GM23338 (cell line): ENCODE measurements at regions not wholly inside any gene's neighbourhood (a gene's known extent, or its start where the extent isn't known, plus 50 kb on each side); places are given as distances from the start of the nearest gene placed in this dataset.

Experiments
- ATAC-seq: fragments of 200-7000 bp; cut with Tn5 transposase; 3 replicates; pipeline ENCODE4 v1.9.1; 2020
- DNase-seq: peaks from one replicate; pipeline ENCODE4 v3.0.0-alpha.2; 2015; ENCODE audit warnings: low spot score
- H2AFZ ChIP-seq: fragments of 200-600 bp; sonication (generic); 2 replicates; pipeline ENCODE4 v1.8.0; 2016; ENCODE audit warnings: antibody characterized with exemption, mild to moderate bottlenecking, moderate library complexity
- H3F3A ChIP-seq: fragments of 200-600 bp; sonication (generic); replicated peaks from 2 replicates; pipeline ENCODE4 v1.8.0; 2017; ENCODE audit warnings: antibody characterized with exemption, mixed run types, low read depth
- H3K27ac ChIP-seq: fragments of 200-600 bp; sonication (generic); 2 replicates; pipeline ENCODE4 v1.6.1; 2016; ENCODE audit warnings: low read depth
- H3K27me3 ChIP-seq: fragments of 200-600 bp; sonication (generic); 2 replicates; pipeline ENCODE4 v1.8.0; 2016; ENCODE audit warnings: mild to moderate bottlenecking, mixed run types, moderate library complexity; ENCODE audit not compliant: insufficient read depth
- H3K36me3 ChIP-seq: fragments of 200-600 bp; sonication (generic); 2 replicates; pipeline ENCODE4 v1.8.0; 2016; ENCODE audit warnings: mild to moderate bottlenecking; ENCODE audit not compliant: insufficient read depth
- H3K4me1 ChIP-seq: fragments of 200-600 bp; sonication (generic); 2 replicates; pipeline ENCODE4 v1.8.0; 2016; ENCODE audit warnings: mild to moderate bottlenecking, moderate library complexity; ENCODE audit not compliant: insufficient read depth
- H3K4me2 ChIP-seq: fragments of 200-600 bp; sonication (generic); 2 replicates; pipeline ENCODE4 v1.7.1; 2017; ENCODE audit warnings: mixed run types
- H3K4me3 ChIP-seq: fragments of 200-600 bp; sonication (generic); 2 replicates; pipeline ENCODE4 v1.6.1; 2016; ENCODE audit warnings: mixed run types
- H3K79me2 ChIP-seq: fragments of 200-600 bp; sonication (generic); replicated peaks from 2 replicates; pipeline ENCODE4 v1.8.0; 2017; ENCODE audit warnings: mild to moderate bottlenecking; ENCODE audit not compliant: insufficient read depth
- H3K9me2 ChIP-seq: fragments of 200-600 bp; sonication (generic); 2 replicates; pipeline ENCODE4 v1.8.0; 2017; ENCODE audit not compliant: insufficient read depth
- H4K20me1 ChIP-seq: fragments of 200-600 bp; sonication (generic); replicated peaks from 2 replicates; pipeline ENCODE4 v1.8.0; 2017; ENCODE audit warnings: mild to moderate bottlenecking; ENCODE audit not compliant: insufficient read depth
- H3K27ac Mint-ChIP-seq: 2 replicates; pipeline ENCODE4 v1.8.0; 2020; ENCODE audit warnings: inconsistent platforms, mild to moderate bottlenecking, moderate library complexity, mixed read lengths
- H3K27me3 Mint-ChIP-seq: 3 replicates; pipeline ENCODE4 v1.8.0; 2022; ENCODE audit warnings: low read depth, mild to moderate bottlenecking, moderate library complexity, mixed read lengths, inconsistent platforms; ENCODE audit not compliant: insufficient read depth, poor library complexity
- H3K36me3 Mint-ChIP-seq: 3 replicates; pipeline ENCODE4 v1.8.0; 2021; ENCODE audit warnings: low read depth, mild to moderate bottlenecking, inconsistent platforms, moderate library complexity, mixed read lengths
- H3K4me1 Mint-ChIP-seq: 3 replicates; pipeline ENCODE4 v1.8.0; 2020; ENCODE audit warnings: mild to moderate bottlenecking, inconsistent platforms, mixed read lengths
- H3K4me3 Mint-ChIP-seq: 3 replicates; pipeline ENCODE4 v1.8.0; 2021; ENCODE audit warnings: moderate library complexity, mild to moderate bottlenecking, inconsistent platforms, mixed read lengths
- H3K9me3 Mint-ChIP-seq: 3 replicates; pipeline ENCODE4 v1.8.0; 2020; ENCODE audit warnings: moderate library complexity, mild to moderate bottlenecking, inconsistent platforms, mixed read lengths
- CREB1 ChIP-seq: fragments of 250-450 bp; sonication (Bioruptor Pico); IDR thresholded peaks from 2 replicates; pipeline ENCODE4 v1.5.0; 2020; ENCODE audit warnings: low read depth, mild to moderate bottlenecking, moderate library complexity
- EZH2 ChIP-seq: fragments of 200-600 bp; sonication (generic); IDR thresholded peaks from one replicate; pipeline ENCODE4 v1.8.0; 2017; ENCODE audit warnings: antibody characterized with exemption, mild to moderate bottlenecking, low read depth; ENCODE audit not compliant: unreplicated experiment
- EZH2phosphoT487 ChIP-seq: fragments of 200-600 bp; sonication (generic); IDR thresholded peaks from one replicate; pipeline ENCODE4 v1.8.1; 2018; ENCODE audit warnings: antibody characterized with exemption; ENCODE audit not compliant: unreplicated experiment
- JUNB ChIP-seq: IDR thresholded peaks from one replicate; pipeline ENCODE4 v1.6.1; 2016; ENCODE audit warnings: antibody characterized with exemption; ENCODE audit not compliant: unreplicated experiment
- NANOG ChIP-seq: IDR thresholded peaks from 2 replicates; pipeline ENCODE4 v1.6.1; 2016; ENCODE audit warnings: antibody characterized with exemption, borderline replicate concordance
- POLR2AphosphoS5 ChIP-seq: IDR thresholded peaks from 2 replicates; pipeline ENCODE4 v1.6.1; 2016; ENCODE audit warnings: antibody characterized with exemption, low read depth
- STAT1 ChIP-seq: IDR thresholded peaks from one replicate; pipeline ENCODE4 v1.6.1; 2016; ENCODE audit warnings: antibody characterized with exemption; ENCODE audit not compliant: unreplicated experiment
- ZNF114 ChIP-seq: fragments of 250-450 bp; sonication (Bioruptor Pico); IDR thresholded peaks from 2 replicates; pipeline ENCODE4 v1.5.0; 2020; ENCODE audit warnings: mild to moderate bottlenecking, moderate library complexity
- ZNF331 ChIP-seq: fragments of 250-450 bp; sonication (Bioruptor Pico); IDR thresholded peaks from 2 replicates; pipeline ENCODE4 v1.5.0; 2020; ENCODE audit warnings: low read depth, mild to moderate bottlenecking, moderate library complexity
- TF ChIP-seq, protein P1 (sequence below): IDR thresholded peaks from one replicate; pipeline ENCODE4 v1.6.1; 2018; ENCODE audit warnings: antibody characterized with exemption; ENCODE audit not compliant: unreplicated experiment
- TF ChIP-seq, protein P2 (sequence below): fragments of 250-450 bp; sonication (Bioruptor Pico); IDR thresholded peaks from 2 replicates; pipeline ENCODE4 v1.5.0; 2020; ENCODE audit warnings: mild to moderate bottlenecking, moderate library complexity

DNA sequence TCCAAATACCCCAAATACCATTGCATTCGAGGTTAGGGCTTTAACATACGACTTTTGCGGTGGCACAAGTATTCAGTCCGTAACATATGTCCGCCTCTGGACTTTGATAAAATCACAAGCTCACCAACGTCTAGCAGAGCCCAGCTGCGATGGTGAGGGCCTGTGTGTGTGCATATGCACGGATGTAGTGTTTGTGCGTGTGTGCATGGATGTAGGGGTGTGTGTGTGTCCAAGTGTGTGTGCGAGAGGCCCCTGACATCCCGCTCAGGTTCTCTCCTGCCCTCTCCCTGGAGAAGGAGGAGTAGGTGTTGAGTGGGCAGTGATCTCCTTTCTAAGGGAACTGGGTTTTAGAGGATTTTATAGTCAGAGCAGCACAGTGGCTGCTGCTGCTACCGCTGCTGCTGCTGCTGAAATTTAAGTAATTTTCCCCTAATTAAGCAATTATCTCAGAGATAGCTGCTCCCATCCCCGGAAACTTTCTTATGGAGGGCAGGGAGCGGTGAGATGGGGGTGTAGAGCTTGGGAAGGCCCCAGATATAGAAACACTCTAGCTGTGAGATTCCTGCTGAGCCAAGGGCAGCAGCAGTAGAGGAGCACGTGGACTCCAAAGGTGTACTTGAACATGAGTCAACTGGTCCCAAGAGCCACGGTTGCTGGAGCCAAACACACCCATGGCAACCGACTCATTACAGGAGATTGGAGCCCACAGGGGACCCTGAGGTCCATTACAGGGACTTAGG lies 121.7 kb upstream of the SDK2 start:
- no peaks in the 10 kb centered on the region for H3F3A ChIP-seq
- H3K4me2 ChIP-seq = no peak overlapping the region
- Mint-ChIP-seq H3K4me1 (no peaks in the 10 kb centered on the region), H3K27me3 (no peaks in the 10 kb centered on the region), H3K4me3 (no peak overlapping the region), H3K9me3 (no peaks in the 10 kb centered on the region), H3K36me3 (no peaks in the 10 kb centered on the region; the same call in 2 of the 3 replicates), H3K27ac (no peak overlapping the region)
- no peak for TF ChIP-seq STAT1
- no peak for TF ChIP-seq EZH2
- no peak for TF ChIP-seq NANOG
- no peak for TF ChIP-seq CREB1 (CRISPR knock-in tag)
- no peak for TF ChIP-seq JUNB
- H3K9me2 ChIP-seq = no peaks in the 10 kb centered on the region
- H3K4me1 ChIP-seq = no peaks in the 10 kb centered on the region
- no peak overlapping the region for H3K4me3 ChIP-seq
- DNase-seq (no peak), ATAC-seq (no peak)
- H2AFZ ChIP-seq = no peak overlapping the region
- no peaks in the 10 kb centered on the region for H3K27me3 ChIP-seq
- no peak overlapping the region for H3K27ac ChIP-seq
- H3K79me2 ChIP-seq = no peaks in the 10 kb centered on the region
- no peaks in the 10 kb centered on the region for H4K20me1 ChIP-seq
- H3K36me3 ChIP-seq = no peaks in the 10 kb centered on the region

DNA sequence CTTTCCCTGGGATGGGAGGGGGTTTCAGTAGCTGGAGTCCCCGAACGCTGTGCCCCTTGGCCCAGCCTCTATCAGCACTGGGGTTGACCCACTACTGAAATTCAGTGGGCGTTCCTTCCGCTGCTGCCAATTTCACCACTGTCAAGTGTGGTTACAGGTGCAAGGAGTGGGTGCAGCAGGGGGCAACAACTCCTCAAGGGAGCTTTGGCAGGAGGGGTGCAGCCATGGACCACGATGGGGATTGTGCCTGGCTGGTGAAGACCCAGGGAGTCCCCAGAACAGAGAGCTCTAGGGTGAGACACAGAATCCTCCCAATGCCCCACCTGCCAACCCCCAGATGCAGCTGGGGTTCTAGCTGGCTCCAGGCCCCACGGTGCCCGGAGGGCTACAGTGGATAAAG lies 123.5 kb upstream of the SDK2 start:
- H3K4me1 ChIP-seq = no peaks in the 10 kb centered on the region
- TF ChIP-seq ZNF114 (CRISPR knock-in tag) (no peak), JUNB (no peak), EZH2phosphoT487 (no peak), POLR2AphosphoS5 (no peak), ZNF331 (CRISPR knock-in tag) (no peak), CREB1 (CRISPR knock-in tag) (no peak)
- TF ChIP-seq, protein P1, sequence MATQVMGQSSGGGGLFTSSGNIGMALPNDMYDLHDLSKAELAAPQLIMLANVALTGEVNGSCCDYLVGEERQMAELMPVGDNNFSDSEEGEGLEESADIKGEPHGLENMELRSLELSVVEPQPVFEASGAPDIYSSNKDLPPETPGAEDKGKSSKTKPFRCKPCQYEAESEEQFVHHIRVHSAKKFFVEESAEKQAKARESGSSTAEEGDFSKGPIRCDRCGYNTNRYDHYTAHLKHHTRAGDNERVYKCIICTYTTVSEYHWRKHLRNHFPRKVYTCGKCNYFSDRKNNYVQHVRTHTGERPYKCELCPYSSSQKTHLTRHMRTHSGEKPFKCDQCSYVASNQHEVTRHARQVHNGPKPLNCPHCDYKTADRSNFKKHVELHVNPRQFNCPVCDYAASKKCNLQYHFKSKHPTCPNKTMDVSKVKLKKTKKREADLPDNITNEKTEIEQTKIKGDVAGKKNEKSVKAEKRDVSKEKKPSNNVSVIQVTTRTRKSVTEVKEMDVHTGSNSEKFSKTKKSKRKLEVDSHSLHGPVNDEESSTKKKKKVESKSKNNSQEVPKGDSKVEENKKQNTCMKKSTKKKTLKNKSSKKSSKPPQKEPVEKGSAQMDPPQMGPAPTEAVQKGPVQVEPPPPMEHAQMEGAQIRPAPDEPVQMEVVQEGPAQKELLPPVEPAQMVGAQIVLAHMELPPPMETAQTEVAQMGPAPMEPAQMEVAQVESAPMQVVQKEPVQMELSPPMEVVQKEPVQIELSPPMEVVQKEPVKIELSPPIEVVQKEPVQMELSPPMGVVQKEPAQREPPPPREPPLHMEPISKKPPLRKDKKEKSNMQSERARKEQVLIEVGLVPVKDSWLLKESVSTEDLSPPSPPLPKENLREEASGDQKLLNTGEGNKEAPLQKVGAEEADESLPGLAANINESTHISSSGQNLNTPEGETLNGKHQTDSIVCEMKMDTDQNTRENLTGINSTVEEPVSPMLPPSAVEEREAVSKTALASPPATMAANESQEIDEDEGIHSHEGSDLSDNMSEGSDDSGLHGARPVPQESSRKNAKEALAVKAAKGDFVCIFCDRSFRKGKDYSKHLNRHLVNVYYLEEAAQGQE = no peak
- TF ChIP-seq, protein P2, sequence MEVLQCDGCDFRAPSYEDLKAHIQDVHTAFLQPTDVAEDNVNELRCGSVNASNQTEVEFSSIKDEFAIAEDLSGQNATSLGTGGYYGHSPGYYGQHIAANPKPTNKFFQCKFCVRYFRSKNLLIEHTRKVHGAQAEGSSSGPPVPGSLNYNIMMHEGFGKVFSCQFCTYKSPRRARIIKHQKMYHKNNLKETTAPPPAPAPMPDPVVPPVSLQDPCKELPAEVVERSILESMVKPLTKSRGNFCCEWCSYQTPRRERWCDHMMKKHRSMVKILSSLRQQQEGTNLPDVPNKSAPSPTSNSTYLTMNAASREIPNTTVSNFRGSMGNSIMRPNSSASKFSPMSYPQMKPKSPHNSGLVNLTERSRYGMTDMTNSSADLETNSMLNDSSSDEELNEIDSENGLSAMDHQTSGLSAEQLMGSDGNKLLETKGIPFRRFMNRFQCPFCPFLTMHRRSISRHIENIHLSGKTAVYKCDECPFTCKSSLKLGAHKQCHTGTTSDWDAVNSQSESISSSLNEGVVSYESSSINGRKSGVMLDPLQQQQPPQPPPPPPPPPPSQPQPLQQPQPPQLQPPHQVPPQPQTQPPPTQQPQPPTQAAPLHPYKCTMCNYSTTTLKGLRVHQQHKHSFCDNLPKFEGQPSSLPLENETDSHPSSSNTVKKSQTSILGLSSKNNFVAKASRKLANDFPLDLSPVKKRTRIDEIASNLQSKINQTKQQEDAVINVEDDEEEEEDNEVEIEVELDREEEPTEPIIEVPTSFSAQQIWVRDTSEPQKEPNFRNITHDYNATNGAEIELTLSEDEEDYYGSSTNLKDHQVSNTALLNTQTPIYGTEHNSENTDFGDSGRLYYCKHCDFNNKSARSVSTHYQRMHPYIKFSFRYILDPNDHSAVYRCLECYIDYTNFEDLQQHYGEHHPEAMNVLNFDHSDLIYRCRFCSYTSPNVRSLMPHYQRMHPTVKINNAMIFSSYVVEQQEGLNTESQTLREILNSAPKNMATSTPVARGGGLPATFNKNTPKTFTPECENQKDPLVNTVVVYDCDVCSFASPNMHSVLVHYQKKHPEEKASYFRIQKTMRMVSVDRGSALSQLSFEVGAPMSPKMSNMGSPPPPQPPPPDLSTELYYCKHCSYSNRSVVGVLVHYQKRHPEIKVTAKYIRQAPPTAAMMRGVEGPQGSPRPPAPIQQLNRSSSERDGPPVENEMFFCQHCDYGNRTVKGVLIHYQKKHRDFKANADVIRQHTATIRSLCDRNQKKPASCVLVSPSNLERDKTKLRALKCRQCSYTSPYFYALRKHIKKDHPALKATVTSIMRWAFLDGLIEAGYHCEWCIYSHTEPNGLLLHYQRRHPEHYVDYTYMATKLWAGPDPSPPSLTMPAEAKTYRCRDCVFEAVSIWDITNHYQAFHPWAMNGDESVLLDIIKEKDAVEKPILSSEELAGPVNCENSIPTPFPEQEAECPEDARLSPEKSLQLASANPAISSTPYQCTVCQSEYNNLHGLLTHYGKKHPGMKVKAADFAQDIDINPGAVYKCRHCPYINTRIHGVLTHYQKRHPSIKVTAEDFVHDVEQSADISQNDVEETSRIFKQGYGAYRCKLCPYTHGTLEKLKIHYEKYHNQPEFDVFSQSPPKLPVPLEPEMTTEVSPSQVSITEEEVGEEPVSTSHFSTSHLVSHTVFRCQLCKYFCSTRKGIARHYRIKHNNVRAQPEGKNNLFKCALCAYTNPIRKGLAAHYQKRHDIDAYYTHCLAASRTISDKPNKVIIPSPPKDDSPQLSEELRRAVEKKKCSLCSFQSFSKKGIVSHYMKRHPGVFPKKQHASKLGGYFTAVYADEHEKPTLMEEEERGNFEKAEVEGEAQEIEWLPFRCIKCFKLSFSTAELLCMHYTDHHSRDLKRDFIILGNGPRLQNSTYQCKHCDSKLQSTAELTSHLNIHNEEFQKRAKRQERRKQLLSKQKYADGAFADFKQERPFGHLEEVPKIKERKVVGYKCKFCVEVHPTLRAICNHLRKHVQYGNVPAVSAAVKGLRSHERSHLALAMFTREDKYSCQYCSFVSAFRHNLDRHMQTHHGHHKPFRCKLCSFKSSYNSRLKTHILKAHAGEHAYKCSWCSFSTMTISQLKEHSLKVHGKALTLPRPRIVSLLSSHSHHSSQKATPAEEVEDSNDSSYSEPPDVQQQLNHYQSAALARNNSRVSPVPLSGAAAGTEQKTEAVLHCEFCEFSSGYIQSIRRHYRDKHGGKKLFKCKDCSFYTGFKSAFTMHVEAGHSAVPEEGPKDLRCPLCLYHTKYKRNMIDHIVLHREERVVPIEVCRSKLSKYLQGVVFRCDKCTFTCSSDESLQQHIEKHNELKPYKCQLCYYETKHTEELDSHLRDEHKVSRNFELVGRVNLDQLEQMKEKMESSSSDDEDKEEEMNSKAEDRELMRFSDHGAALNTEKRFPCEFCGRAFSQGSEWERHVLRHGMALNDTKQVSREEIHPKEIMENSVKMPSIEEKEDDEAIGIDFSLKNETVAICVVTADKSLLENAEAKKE = no peak

More for the DNA sequence above, 123.5 kb upstream of the SDK2 start:
- no peaks in the 10 kb centered on the region for H3K9me3 Mint-ChIP-seq
- no peaks in the 10 kb centered on the region for H3K36me3 ChIP-seq
- H3K27ac Mint-ChIP-seq = no peak overlapping the region
- H3K79me2 ChIP-seq = no peaks in the 10 kb centered on the region
- no peaks in the 10 kb centered on the region for H3K27me3 ChIP-seq
- no peaks in the 10 kb centered on the region for H3K36me3 Mint-ChIP-seq
- DNase-seq (no peak), ATAC-seq (no peak)
- no peaks in the 10 kb centered on the region for H3K9me2 ChIP-seq
- H3K27me3 Mint-ChIP-seq = no peaks in the 10 kb centered on the region
- H3K4me3 Mint-ChIP-seq = no peak overlapping the region
- no peak overlapping the region for H3K4me3 ChIP-seq
- H2AFZ ChIP-seq = no peak overlapping the region
- H3F3A ChIP-seq = no peaks in the 10 kb centered on the region
- no peaks in the 10 kb centered on the region for H4K20me1 ChIP-seq
- no peaks in the 10 kb centered on the region; the same call in 2 of the 3 replicates for H3K4me1 Mint-ChIP-seq
- no peak overlapping the region for H3K4me2 ChIP-seq
- H3K27ac ChIP-seq = no peak overlapping the region
